ENCODE measurements at regions not wholly inside any gene's neighbourhood (a gene's known extent, or its start where the extent isn't known, plus 50 kb on each side); places are given as distances from the start of the nearest gene placed in this dataset.

- H3K4me3 ChIP-seq (ENCODE audit: low read depth in 1 of 3, low read length in 3 of 3): no peak overlapping the region
- DNase-seq (ENCODE audit: low spot score): no peak
- no peak overlapping the region for H3K27ac ChIP-seq (ENCODE audit: low read depth in 1 of 2, low read length in 2 of 2)
- TF ChIP-seq NR2F2 (IDR thresholded peaks at IDR 0.05) (no peak), FOXA2 (IDR thresholded peaks at IDR 0.05) (no peak), RXRA (IDR thresholded peaks at IDR 0.05) (no peak), TAF1 (conservative IDR thresholded peaks at IDR 0.05) (no peak), GABPA (IDR thresholded peaks at IDR 0.05 in 1 of 2, conservative IDR thresholded peaks at IDR 0.05 in 1 of 2) (no peak), EGR1 (IDR thresholded peaks at IDR 0.05; ENCODE audit: low read depth in 2 of 2) (no peak), RAD21 (IDR thresholded peaks at IDR 0.05) (peak; percentile 35 to 43), JUND (IDR thresholded peaks at IDR 0.05) (no peak), HNF4G (IDR thresholded peaks at IDR 0.05) (no peak), CTCF (IDR thresholded peaks at IDR 0.05; ENCODE audit: low read depth, low read length, missing input control) (peak; percentile 5), SP1 (IDR thresholded peaks at IDR 0.05) (no peak), YY1 (IDR thresholded peaks at IDR 0.05) (no peak), HNF4A (conservative IDR thresholded peaks at IDR 0.05) (no peak)
- TF ChIP-seq, protein P1, sequence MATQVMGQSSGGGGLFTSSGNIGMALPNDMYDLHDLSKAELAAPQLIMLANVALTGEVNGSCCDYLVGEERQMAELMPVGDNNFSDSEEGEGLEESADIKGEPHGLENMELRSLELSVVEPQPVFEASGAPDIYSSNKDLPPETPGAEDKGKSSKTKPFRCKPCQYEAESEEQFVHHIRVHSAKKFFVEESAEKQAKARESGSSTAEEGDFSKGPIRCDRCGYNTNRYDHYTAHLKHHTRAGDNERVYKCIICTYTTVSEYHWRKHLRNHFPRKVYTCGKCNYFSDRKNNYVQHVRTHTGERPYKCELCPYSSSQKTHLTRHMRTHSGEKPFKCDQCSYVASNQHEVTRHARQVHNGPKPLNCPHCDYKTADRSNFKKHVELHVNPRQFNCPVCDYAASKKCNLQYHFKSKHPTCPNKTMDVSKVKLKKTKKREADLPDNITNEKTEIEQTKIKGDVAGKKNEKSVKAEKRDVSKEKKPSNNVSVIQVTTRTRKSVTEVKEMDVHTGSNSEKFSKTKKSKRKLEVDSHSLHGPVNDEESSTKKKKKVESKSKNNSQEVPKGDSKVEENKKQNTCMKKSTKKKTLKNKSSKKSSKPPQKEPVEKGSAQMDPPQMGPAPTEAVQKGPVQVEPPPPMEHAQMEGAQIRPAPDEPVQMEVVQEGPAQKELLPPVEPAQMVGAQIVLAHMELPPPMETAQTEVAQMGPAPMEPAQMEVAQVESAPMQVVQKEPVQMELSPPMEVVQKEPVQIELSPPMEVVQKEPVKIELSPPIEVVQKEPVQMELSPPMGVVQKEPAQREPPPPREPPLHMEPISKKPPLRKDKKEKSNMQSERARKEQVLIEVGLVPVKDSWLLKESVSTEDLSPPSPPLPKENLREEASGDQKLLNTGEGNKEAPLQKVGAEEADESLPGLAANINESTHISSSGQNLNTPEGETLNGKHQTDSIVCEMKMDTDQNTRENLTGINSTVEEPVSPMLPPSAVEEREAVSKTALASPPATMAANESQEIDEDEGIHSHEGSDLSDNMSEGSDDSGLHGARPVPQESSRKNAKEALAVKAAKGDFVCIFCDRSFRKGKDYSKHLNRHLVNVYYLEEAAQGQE (IDR thresholded peaks at IDR 0.05): no peak
- TF ChIP-seq, protein P2, sequence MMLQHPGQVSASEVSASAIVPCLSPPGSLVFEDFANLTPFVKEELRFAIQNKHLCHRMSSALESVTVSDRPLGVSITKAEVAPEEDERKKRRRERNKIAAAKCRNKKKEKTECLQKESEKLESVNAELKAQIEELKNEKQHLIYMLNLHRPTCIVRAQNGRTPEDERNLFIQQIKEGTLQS (IDR thresholded peaks at IDR 0.05): no peak
- WGBS: 21% methylated on average over 1 of the region's 1 CpG
- H3K9ac ChIP-seq (ENCODE audit: low read depth in 1 of 2, low read length in 2 of 2): no peak overlapping the region
- H3K27me3 ChIP-seq (ENCODE audit: control insufficient read depth in 4 of 4, insufficient read depth in 4 of 4, low read length in 3 of 4): no peaks in the 10 kb centered on the region
- H3K9me3 ChIP-seq (ENCODE audit: control insufficient read depth in 4 of 4, low read length in 3 of 4): peaks cover 0 to 3% (median under 1%) of the 10 kb centered on the region in 4 donors
- no peaks in the 10 kb centered on the region for H3K36me3 ChIP-seq (ENCODE audit: control insufficient read depth in 4 of 4, insufficient read depth in 3 of 4, low read depth in 1 of 4, low read length in 3 of 4)
- H3K4me1 ChIP-seq (ENCODE audit: control insufficient read depth in 4 of 4, insufficient read depth in 4 of 4, low read length in 3 of 4): no peaks in the 10 kb centered on the region
Observed at GRCh38 chr1:95467036-95467435, 233.0 kb downstream of the RWDD3 start.

DNA sequence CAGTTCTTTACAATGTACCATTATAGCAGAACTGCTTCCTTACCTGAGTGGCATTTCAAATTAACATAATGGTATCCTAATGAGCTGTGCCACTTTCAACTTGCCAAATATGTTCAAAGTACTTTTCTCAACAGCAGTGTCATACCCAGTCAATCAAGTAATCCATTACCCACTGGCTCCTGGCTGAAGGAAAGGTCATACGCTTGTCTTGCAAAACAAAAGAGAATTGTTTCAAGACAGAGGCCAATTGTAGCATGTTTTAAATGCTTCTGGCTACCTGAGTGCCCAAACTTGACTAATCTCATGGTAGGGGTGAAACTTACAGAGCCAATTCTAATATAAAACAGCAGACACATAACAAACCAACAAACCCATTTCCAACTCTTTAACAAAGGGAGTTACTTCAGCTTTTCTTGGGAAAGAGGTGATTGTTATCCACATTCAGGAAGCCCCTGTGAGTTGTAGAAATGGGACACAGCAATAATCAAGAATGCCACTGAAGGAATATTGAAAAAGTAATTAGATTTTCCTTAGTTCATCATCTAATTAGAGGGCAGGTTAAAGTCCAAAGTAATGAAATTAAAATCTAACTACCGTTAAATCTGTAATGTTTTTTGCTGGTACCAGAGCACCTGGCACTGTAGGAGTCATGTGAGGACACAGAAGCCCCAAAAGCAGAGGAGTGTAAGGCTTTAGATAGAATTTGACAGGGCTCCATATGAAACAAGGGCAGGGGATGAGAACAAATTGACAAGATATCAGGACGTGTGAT lies 241.9 kb downstream of the RWDD3 start:
- DNase-seq (ENCODE audit: low spot score): no peak
- Histone ChIP-seq H3K4me3 (ENCODE audit: low read depth in 1 of 3, low read length in 3 of 3) (no peak overlapping the region), H3K9ac (ENCODE audit: low read depth in 1 of 2, low read length in 2 of 2) (no peak overlapping the region), H3K27me3 (ENCODE audit: control insufficient read depth in 4 of 4, insufficient read depth in 4 of 4, low read length in 3 of 4) (no peaks in the 10 kb centered on the region), H3K4me1 (ENCODE audit: control insufficient read depth in 4 of 4, insufficient read depth in 4 of 4, low read length in 3 of 4) (no peaks in the 10 kb centered on the region), H3K9me3 (ENCODE audit: control insufficient read depth in 4 of 4, low read length in 3 of 4) (no peaks in the 10 kb centered on the region), H3K36me3 (ENCODE audit: control insufficient read depth in 4 of 4, insufficient read depth in 3 of 4, low read depth in 1 of 4, low read length in 3 of 4) (no peaks in the 10 kb centered on the region), H3K27ac (ENCODE audit: low read depth in 1 of 2, low read length in 2 of 2) (no peak overlapping the region)
- 82% methylated on average over 3 of the region's 3 CpGs for WGBS
- TF ChIP-seq, protein P2 (IDR thresholded peaks at IDR 0.05): no peak
- TF ChIP-seq TAF1 (conservative IDR thresholded peaks at IDR 0.05) (no peak), NR2F2 (IDR thresholded peaks at IDR 0.05) (no peak), FOXA1 (IDR thresholded peaks at IDR 0.05) (no peak), HNF4G (IDR thresholded peaks at IDR 0.05) (no peak), CTCF (IDR thresholded peaks at IDR 0.05; ENCODE audit: low read depth, low read length, missing input control) (no peak), HNF4A (conservative IDR thresholded peaks at IDR 0.05) (no peak), YY1 (IDR thresholded peaks at IDR 0.05) (no peak), RAD21 (IDR thresholded peaks at IDR 0.05) (no peak), RXRA (IDR thresholded peaks at IDR 0.05) (no peak), JUND (IDR thresholded peaks at IDR 0.05) (no peak), SP1 (IDR thresholded peaks at IDR 0.05) (no peak)
- TF ChIP-seq, protein P3, sequence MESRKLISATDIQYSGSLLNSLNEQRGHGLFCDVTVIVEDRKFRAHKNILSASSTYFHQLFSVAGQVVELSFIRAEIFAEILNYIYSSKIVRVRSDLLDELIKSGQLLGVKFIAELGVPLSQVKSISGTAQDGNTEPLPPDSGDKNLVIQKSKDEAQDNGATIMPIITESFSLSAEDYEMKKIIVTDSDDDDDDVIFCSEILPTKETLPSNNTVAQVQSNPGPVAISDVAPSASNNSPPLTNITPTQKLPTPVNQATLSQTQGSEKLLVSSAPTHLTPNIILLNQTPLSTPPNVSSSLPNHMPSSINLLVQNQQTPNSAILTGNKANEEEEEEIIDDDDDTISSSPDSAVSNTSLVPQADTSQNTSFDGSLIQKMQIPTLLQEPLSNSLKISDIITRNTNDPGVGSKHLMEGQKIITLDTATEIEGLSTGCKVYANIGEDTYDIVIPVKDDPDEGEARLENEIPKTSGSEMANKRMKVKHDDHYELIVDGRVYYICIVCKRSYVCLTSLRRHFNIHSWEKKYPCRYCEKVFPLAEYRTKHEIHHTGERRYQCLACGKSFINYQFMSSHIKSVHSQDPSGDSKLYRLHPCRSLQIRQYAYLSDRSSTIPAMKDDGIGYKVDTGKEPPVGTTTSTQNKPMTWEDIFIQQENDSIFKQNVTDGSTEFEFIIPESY (IDR thresholded peaks at IDR 0.05): no peak

All from liver (tissue), 8 donors.